ENCODE measurements at regions not wholly inside any gene's neighbourhood (a gene's known extent, or its start where the extent isn't known, plus 50 kb on each side); places are given as distances from the start of the nearest gene placed in this dataset.

- intact Hi-C loops (cut with DNase I), result no loop called here
- no peaks in the 10 kb centered on the region for H3K27me3 ChIP-seq
- no peaks in the 10 kb centered on the region for H3K9me3 ChIP-seq
- TF ChIP-seq CTCF (IDR thresholded peaks at IDR 0.05) (no peak), POLR2A (IDR thresholded peaks at IDR 0.05) (no peak)
- H3K36me3 ChIP-seq (replicated peaks in 1 of 2; ENCODE audit: insufficient read depth in 1 of 2, low read depth in 2 of 2), result no peaks in the 10 kb centered on the region
- H3K4me1 ChIP-seq, result no peaks in the 10 kb centered on the region
- 72 to 80% methylated on average over 3 of the region's 3 CpGs for WGBS, 2 donors
- ATAC-seq (no peak), DNase-seq (no peak)
- no peak overlapping the region for H3K4me3 ChIP-seq
- H3K27ac ChIP-seq, result no peak overlapping the region
Measured at GRCh38 chr4:105015750-105016149, 130.9 kb upstream of the TET2 start.

GRCh38 chr4:105022811-105023667 is 123.6 kb upstream of the TET2 start:
- Histone ChIP-seq H3K9me3 (no peaks in the 10 kb centered on the region), H3K27ac (no peak overlapping the region), H3K27me3 (no peaks in the 10 kb centered on the region), H3K36me3 (replicated peaks in 1 of 2; ENCODE audit: insufficient read depth in 1 of 2, low read depth in 2 of 2) (no peaks in the 10 kb centered on the region), H3K4me3 (no peak overlapping the region), H3K4me1 (no peaks in the 10 kb centered on the region)
- no peak for DNase-seq
- TF ChIP-seq CTCF (IDR thresholded peaks at IDR 0.05), result no peak
- intact Hi-C loops (cut with DNase I), result no loop called here
- ATAC-seq, result no peak
- WGBS, 2 donors, result 58 to 60% methylated on average over 5 to 6 of the region's 6 CpGs

GRCh38 chr4:105023668-105024055 is 123.0 kb upstream of the TET2 start:
- Histone ChIP-seq H3K27ac (no peak overlapping the region), H3K4me3 (no peak overlapping the region), H3K36me3 (replicated peaks in 1 of 2; ENCODE audit: insufficient read depth in 1 of 2, low read depth in 2 of 2) (no peaks in the 10 kb centered on the region), H3K27me3 (no peaks in the 10 kb centered on the region), H3K9me3 (no peaks in the 10 kb centered on the region), H3K4me1 (no peaks in the 10 kb centered on the region)
- ATAC-seq (no peak), DNase-seq (no peak)
- intact Hi-C loops (cut with DNase I), result no loop called here
- no peak for TF ChIP-seq CTCF (IDR thresholded peaks at IDR 0.05)
- TF ChIP-seq POLR2A (IDR thresholded peaks at IDR 0.05), result no peak

GRCh38 chr4:105025263-105026017 is 121.2 kb upstream of the TET2 start:
- H3K4me3 ChIP-seq, result no peak overlapping the region
- intact Hi-C loops (cut with DNase I), result no loop called here

More at GRCh38 chr4:105025263-105026017, 121.2 kb upstream of the TET2 start:
- ATAC-seq (no peak), DNase-seq (no peak)
- Histone ChIP-seq H3K4me1 (no peaks in the 10 kb centered on the region), H3K27me3 (no peaks in the 10 kb centered on the region), H3K36me3 (replicated peaks in 1 of 2; ENCODE audit: insufficient read depth in 1 of 2, low read depth in 2 of 2) (no peaks in the 10 kb centered on the region), H3K9me3 (no peaks in the 10 kb centered on the region), H3K27ac (no peak overlapping the region)
- WGBS, 2 donors, result 77 to 89% methylated on average over 2 of the region's 2 CpGs
- TF ChIP-seq POLR2A (IDR thresholded peaks at IDR 0.05) (no peak), CTCF (IDR thresholded peaks at IDR 0.05) (no peak)
